ENCODE measurements at regions not wholly inside any gene's neighbourhood (a gene's known extent, or its start where the extent isn't known, plus 50 kb on each side); places are given as distances from the start of the nearest gene placed in this dataset.

GRCh38 chr7:153521370-153521769 lies 530.8 kb upstream of the DPP6 start:
- ATAC-seq (no peak), DNase-seq (no peak)
- intact Hi-C loops (cut with DNase I), result loop anchor here in 3 of 10 donors (5.0 to 10.0 kb wide), 3 partner anchors 44 to 134 kb away; no protein-coding TSS in a partner anchor
- Histone ChIP-seq H3K36me3 (no peaks in the 10 kb centered on the region), H3K27me3 (no peaks in the 10 kb centered on the region), H3K27ac (no peak overlapping the region), H3K4me3 (no peak overlapping the region), H3K4me1 (peaks cover 0 to 14% (median 4%) of the 10 kb centered on the region in 9 donors), H3K9me3 (peaks cover 0 to 8% (median 0%) of the 10 kb centered on the region in 11 donors)
- WGBS, 2 donors, result 83 to 90% methylated on average over 5 of the region's 5 CpGs
- TF ChIP-seq CTCF (IDR thresholded peaks at IDR 0.05), result no peak

GRCh38 chr7:153522261-153522660 lies 529.9 kb upstream of the DPP6 start:
- peaks cover 0 to 14% (median 4%) of the 10 kb centered on the region in 9 donors for H3K4me1 ChIP-seq
- no peak for DNase-seq
- no peaks in the 10 kb centered on the region for H3K27me3 ChIP-seq
- H3K36me3 ChIP-seq, result no peaks in the 10 kb centered on the region
- TF ChIP-seq CTCF (IDR thresholded peaks at IDR 0.05), result no peak
- ATAC-seq, result peak in 2 of 8 donors; percentile 36 to 47
- H3K4me3 ChIP-seq, result no peak overlapping the region
- intact Hi-C loops (cut with DNase I), result loop anchor here in 3 of 10 donors (2.0 to 10.0 kb wide), 4 partner anchors 45 to 135 kb away; no protein-coding TSS in a partner anchor
- H3K9me3 ChIP-seq, result peaks cover 0 to 2% (median 0%) of the 10 kb centered on the region in 11 donors
- H3K27ac ChIP-seq, result peak overlapping the region in 1 of 10 donors; percentile 72
- 49 to 59% methylated on average over 5 of the region's 5 CpGs for WGBS, 2 donors

GRCh38 chr7:153523320-153524015 lies 528.7 kb upstream of the DPP6 start:
- intact Hi-C loops (cut with DNase I), result loop anchor here in 4 of 10 donors (1.0 to 10.0 kb wide), 6 partner anchors 46 to 136 kb away; no protein-coding TSS in a partner anchor
- peak in 5 of 8 donors; percentile 14 to 66 (median 40) for ATAC-seq
- TF ChIP-seq CTCF (IDR thresholded peaks at IDR 0.05), result no peak
- peak overlapping the region in 4 of 10 donors; percentile 33 to 72 (median 52) for H3K27ac ChIP-seq
- peak in 1 of 2 donors; percentile 44 for DNase-seq
- no peaks in the 10 kb centered on the region for H3K36me3 ChIP-seq
- peaks cover 0 to 6% (median 0%) of the 10 kb centered on the region in 11 donors for H3K9me3 ChIP-seq
- peaks cover 0 to 14% (median 4%) of the 10 kb centered on the region in 9 donors for H3K4me1 ChIP-seq
- H3K27me3 ChIP-seq, result no peaks in the 10 kb centered on the region
- H3K4me3 ChIP-seq, result no peak overlapping the region
- 76 to 77% methylated on average over 16 of the region's 16 CpGs for WGBS, 2 donors

GRCh38 chr7:153524070-153524601 lies 528.1 kb upstream of the DPP6 start:
- ATAC-seq, result peak; percentile 37 to 94 (median 75)
- intact Hi-C loops (cut with DNase I), result loop anchor here in 4 of 10 donors (1.0 to 10.0 kb wide), 5 partner anchors 47 to 137 kb away; no protein-coding TSS in a partner anchor
- Histone ChIP-seq H3K27ac (peak overlapping the region in 4 of 10 donors; percentile 33 to 72 (median 52)), H3K27me3 (no peaks in the 10 kb centered on the region), H3K9me3 (peaks cover 0 to 6% (median 0%) of the 10 kb centered on the region in 11 donors), H3K4me3 (no peak overlapping the region), H3K4me1 (peaks cover 0 to 14% (median 4%) of the 10 kb centered on the region in 9 donors), H3K36me3 (no peaks in the 10 kb centered on the region)
- DNase-seq, result peak; percentile 4 to 60
- 22 to 25% methylated on average over 9 of the region's 9 CpGs for WGBS, 2 donors
- TF ChIP-seq CTCF (IDR thresholded peaks at IDR 0.05), result no peak

All from heart right ventricle (tissue), 16 donors.